ENCODE measurements at regions not wholly inside any gene's neighbourhood (a gene's known extent, or its start where the extent isn't known, plus 50 kb on each side); places are given as distances from the start of the nearest gene placed in this dataset.
A peak's percentile ranks its signal among the peaks of the same experiment; 100 is the strongest.
"Not testable (repeated sequence)": the region's sequence is repeated elsewhere in the genome, so short reads cannot be mapped to it uniquely, and the experiment has no call there.

GRCh38 chr5:160479220-160479619 is 57.6 kb downstream of the PTTG1 start:
- no peak for DNase-seq (ENCODE audit: low read depth)

GRCh38 chr5:160479926-160480325 is 58.3 kb downstream of the PTTG1 start:
- DNase-seq (ENCODE audit: low read depth): peak; percentile 68

GRCh38 chr5:160480652-160481051 is 59.0 kb downstream of the PTTG1 start:
- DNase-seq (ENCODE audit: low read depth): no peak

- no peak for DNase-seq (ENCODE audit: low read depth)
These were observed 63.0 kb downstream of the PTTG1 start for GRCh38 chr5:160484678-160485077.

- no peak for DNase-seq (ENCODE audit: low read depth)
These were observed 63.8 kb downstream of the PTTG1 start for GRCh38 chr5:160485364-160485969.

GRCh38 chr5:160486573-160486972 is 64.9 kb downstream of the PTTG1 start:
- DNase-seq (ENCODE audit: low read depth): no peak

- no peak for DNase-seq (ENCODE audit: low read depth)
These were observed 67.0 kb downstream of the PTTG1 start for GRCh38 chr5:160488394-160489325.

- no peak for DNase-seq (ENCODE audit: low read depth)
These were observed 69.8 kb downstream of the PTTG1 start for GRCh38 chr5:160491438-160491837.

- no peak for DNase-seq (ENCODE audit: low read depth)
These were observed 70.9 kb downstream of the PTTG1 start for GRCh38 chr5:160492565-160492964.

GRCh38 chr5:160493806-160494338 is 72.2 kb downstream of the PTTG1 start:
- DNase-seq (ENCODE audit: low read depth): no peak

GRCh38 chr5:160494451-160494850 is 72.8 kb downstream of the PTTG1 start:
- no peak for DNase-seq (ENCODE audit: low read depth)

GRCh38 chr5:160496334-160496733 is 74.7 kb downstream of the PTTG1 start:
- DNase-seq (ENCODE audit: low read depth): no peak

GRCh38 chr5:160496784-160497183 is 75.1 kb downstream of the PTTG1 start:
- DNase-seq (ENCODE audit: low read depth): no peak

- no peak for DNase-seq (ENCODE audit: low read depth)
These were observed 76.2 kb downstream of the PTTG1 start for GRCh38 chr5:160497878-160498277.

- DNase-seq (ENCODE audit: low read depth): not testable (repeated sequence)
These were observed 76.9 kb downstream of the PTTG1 start for GRCh38 chr5:160498441-160499043.

- DNase-seq (ENCODE audit: low read depth): no peak
These were observed 79.4 kb downstream of the PTTG1 start for GRCh38 chr5:160500786-160501779.

- DNase-seq (ENCODE audit: low read depth): no peak
These were observed 83.3 kb downstream of the PTTG1 start for GRCh38 chr5:160504906-160505305.

- no peak for DNase-seq (ENCODE audit: low read depth)
These were observed 84.7 kb downstream of the PTTG1 start for GRCh38 chr5:160506006-160507004.

- peak; percentile 56 for DNase-seq (ENCODE audit: low read depth)
These were observed 85.6 kb downstream of the PTTG1 start for GRCh38 chr5:160507221-160507721.

All from renal cortical epithelial cell (primary cell).